ENCODE measurements at regions not wholly inside any gene's neighbourhood (a gene's known extent, or its start where the extent isn't known, plus 50 kb on each side); places are given as distances from the start of the nearest gene placed in this dataset.

DNA sequence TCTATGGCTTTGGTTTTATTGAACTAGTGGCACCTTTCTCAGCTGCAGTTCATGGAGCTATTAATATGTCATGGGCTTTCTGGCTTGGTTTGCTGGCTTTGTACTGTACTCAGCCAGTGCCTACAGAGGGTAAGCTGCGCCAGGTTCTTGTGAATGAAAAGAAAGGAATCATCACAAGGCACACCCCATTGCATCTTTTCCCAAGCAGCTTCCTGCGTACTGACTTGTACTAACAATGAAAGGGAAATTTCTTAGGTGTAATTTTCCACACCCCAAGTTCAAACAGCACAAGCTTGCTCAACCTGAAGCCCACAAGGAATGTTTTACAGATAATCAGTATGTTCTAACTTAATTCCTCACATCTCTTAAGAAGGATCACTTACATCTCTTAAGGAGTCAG lies 78.0 kb upstream of the TNFSF18 start:
- FAIRE-seq (no peak), DNase-seq (no peak)
- Histone ChIP-seq H3K27ac (ENCODE audit: low read depth in 2 of 2, low read length in 2 of 2) (no peak overlapping the region), H3K9me3 (ENCODE audit: control insufficient read depth in 2 of 3, insufficient read depth in 1 of 3, low read length in 3 of 3) (no peaks in the 10 kb centered on the region), H3K36me3 (ENCODE audit: control insufficient read depth in 2 of 3, insufficient read depth in 3 of 3, low read length in 3 of 3) (no peaks in the 10 kb centered on the region), H3K27me3 (ENCODE audit: control insufficient read depth, insufficient read depth, low read length) (no peaks in the 10 kb centered on the region), H3K4me3 (ENCODE audit: low read length in 3 of 3) (no peak overlapping the region), H3K9ac (ENCODE audit: low read length in 3 of 3) (no peak overlapping the region), H3K4me1 (ENCODE audit: control insufficient read depth in 2 of 3, insufficient read depth in 2 of 3, low read depth in 1 of 3, low read length in 3 of 3) (peaks cover 0 to 6% (median 0%) of the 10 kb centered on the region in 3 donors)
- TF ChIP-seq, protein P1, sequence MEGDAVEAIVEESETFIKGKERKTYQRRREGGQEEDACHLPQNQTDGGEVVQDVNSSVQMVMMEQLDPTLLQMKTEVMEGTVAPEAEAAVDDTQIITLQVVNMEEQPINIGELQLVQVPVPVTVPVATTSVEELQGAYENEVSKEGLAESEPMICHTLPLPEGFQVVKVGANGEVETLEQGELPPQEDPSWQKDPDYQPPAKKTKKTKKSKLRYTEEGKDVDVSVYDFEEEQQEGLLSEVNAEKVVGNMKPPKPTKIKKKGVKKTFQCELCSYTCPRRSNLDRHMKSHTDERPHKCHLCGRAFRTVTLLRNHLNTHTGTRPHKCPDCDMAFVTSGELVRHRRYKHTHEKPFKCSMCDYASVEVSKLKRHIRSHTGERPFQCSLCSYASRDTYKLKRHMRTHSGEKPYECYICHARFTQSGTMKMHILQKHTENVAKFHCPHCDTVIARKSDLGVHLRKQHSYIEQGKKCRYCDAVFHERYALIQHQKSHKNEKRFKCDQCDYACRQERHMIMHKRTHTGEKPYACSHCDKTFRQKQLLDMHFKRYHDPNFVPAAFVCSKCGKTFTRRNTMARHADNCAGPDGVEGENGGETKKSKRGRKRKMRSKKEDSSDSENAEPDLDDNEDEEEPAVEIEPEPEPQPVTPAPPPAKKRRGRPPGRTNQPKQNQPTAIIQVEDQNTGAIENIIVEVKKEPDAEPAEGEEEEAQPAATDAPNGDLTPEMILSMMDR (IDR thresholded peaks at IDR 0.05; ENCODE audit: borderline replicate concordance, extremely low read depth, insufficient read depth): no peak
- intact Hi-C loops (cut with DNase I): no loop called here

DNA sequence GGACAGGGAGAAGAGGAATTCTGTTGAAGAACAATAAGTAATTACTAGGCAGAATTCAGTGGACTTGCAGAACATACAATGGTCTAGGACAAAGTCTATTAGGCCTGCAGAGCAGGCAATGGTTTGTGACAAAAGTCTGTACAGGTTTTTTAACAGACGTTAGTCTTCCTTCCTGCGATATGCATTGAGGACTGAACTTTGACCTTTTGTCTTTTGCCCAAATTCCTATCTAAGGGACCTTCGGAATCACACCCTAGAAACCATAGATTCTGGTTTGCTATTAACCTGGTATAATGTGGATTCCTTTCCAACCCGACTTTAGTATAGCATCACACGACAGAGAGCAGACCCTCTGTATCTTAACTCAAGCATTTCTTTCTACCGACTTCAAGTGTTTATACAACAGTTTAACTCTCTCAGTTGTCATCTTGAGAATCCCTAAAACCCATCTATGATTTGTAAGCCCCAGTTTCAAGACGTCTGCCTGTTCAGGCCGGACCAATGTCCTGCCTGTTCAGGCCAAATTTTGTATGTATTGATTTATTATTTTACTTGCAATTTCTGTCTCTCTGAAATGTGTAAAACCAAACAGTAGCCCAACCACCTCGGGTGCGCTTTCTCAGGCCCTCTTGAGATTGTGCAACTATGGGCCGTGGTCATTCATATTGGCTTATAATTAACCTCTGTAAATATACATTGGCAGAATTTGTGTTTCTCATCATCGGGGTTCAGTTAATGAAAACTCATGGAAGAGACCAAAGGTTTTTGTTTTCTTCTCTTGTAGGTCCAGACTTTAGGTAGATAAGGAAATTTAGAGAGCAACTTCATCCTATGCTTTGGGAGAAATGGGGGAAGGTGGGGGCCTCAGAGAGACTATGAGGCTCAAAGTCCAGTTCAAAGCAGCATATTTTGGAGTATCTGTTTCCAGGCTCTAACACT lies 76.9 kb upstream of the TNFSF18 start:
- TF ChIP-seq, protein P1 (IDR thresholded peaks at IDR 0.05; ENCODE audit: borderline replicate concordance, extremely low read depth, insufficient read depth): no peak
- Histone ChIP-seq H3K36me3 (ENCODE audit: control insufficient read depth in 2 of 3, insufficient read depth in 3 of 3, low read length in 3 of 3) (no peaks in the 10 kb centered on the region), H3K4me1 (ENCODE audit: control insufficient read depth in 2 of 3, insufficient read depth in 2 of 3, low read depth in 1 of 3, low read length in 3 of 3) (peaks cover 0 to 12% (median 6%) of the 10 kb centered on the region in 3 donors), H3K27ac (ENCODE audit: low read depth in 2 of 2, low read length in 2 of 2) (peak overlapping the region in 1 of 2 donors; percentile 55), H3K4me3 (ENCODE audit: low read length in 3 of 3) (no peak overlapping the region), H3K9ac (ENCODE audit: low read length in 3 of 3) (no peak overlapping the region), H3K27me3 (ENCODE audit: control insufficient read depth, insufficient read depth, low read length) (no peaks in the 10 kb centered on the region), H3K9me3 (ENCODE audit: control insufficient read depth in 2 of 3, insufficient read depth in 1 of 3, low read length in 3 of 3) (no peaks in the 10 kb centered on the region)
- FAIRE-seq (no peak), DNase-seq (peak in 1 of 5 donors; percentile 17)
- intact Hi-C loops (cut with DNase I): no loop called here

DNA sequence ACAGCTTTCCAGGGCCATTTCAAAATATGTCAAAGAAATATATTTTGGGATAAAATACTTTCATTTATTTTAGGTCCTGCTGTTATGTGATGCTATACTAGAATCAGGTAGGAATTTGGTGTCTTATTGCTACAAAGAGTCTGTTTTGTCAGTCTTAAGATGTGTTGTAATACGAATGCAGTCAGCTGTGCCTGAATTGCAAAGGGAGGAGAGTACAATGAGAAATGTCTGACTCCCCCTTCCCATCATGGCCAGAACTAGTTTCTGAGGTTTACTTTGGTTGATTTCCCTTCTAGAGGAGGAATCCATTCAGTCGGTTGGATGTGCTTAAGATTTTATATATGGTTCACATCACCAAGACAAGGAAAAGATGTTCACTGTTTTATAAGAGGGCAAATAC lies 75.7 kb upstream of the TNFSF18 start:
- intact Hi-C loops (cut with DNase I): no loop called here
- peaks cover 2 to 16% (median 9%) of the 10 kb centered on the region in 3 donors for H3K4me1 ChIP-seq (ENCODE audit: control insufficient read depth in 2 of 3, insufficient read depth in 2 of 3, low read depth in 1 of 3, low read length in 3 of 3)
- TF ChIP-seq, protein P1 (IDR thresholded peaks at IDR 0.05; ENCODE audit: borderline replicate concordance, extremely low read depth, insufficient read depth): no peak
- no peak overlapping the region for H3K27ac ChIP-seq (ENCODE audit: low read depth in 2 of 2, low read length in 2 of 2)
- no peak overlapping the region for H3K9ac ChIP-seq (ENCODE audit: low read length in 3 of 3)
- no peaks in the 10 kb centered on the region for H3K36me3 ChIP-seq (ENCODE audit: control insufficient read depth in 2 of 3, insufficient read depth in 3 of 3, low read length in 3 of 3)
- FAIRE-seq (no peak), DNase-seq (peak in 1 of 5 donors; percentile 29)
- no peaks in the 10 kb centered on the region for H3K9me3 ChIP-seq (ENCODE audit: control insufficient read depth in 2 of 3, insufficient read depth in 1 of 3, low read length in 3 of 3)
- H3K4me3 ChIP-seq (ENCODE audit: low read length in 3 of 3): no peak overlapping the region
- H3K27me3 ChIP-seq (ENCODE audit: control insufficient read depth, insufficient read depth, low read length): no peaks in the 10 kb centered on the region
